T-helper 1 cell treated with Interleukin-12 subunit alpha and Interleukin-12 subunit beta and Interleukin-4 antibody, amounts not matched to agents 30 μg/mL and 1 μg/mL, for 36 hours (primary cell): ENCODE measurements at regions not wholly inside any gene's neighbourhood (a gene's known extent, or its start where the extent isn't known, plus 50 kb on each side); places are given as distances from the start of the nearest gene placed in this dataset.

ENCODE experiments used
- H3K27ac Mint-ChIP-seq: one replicate; pipeline ENCODE4 v1.8.0; 2021; ENCODE audit warnings: mild to moderate bottlenecking, mixed read lengths
- H3K27me3 Mint-ChIP-seq: one replicate; pipeline ENCODE4 v1.8.0; 2021; ENCODE audit warnings: low read depth, mixed read lengths
- H3K36me3 Mint-ChIP-seq: one replicate; pipeline ENCODE4 v1.8.0; 2021; ENCODE audit warnings: low read depth, mixed read lengths
- H3K4me1 Mint-ChIP-seq: one replicate; pipeline ENCODE4 v1.8.0; 2021; ENCODE audit warnings: low read depth, mixed read lengths
- H3K4me3 Mint-ChIP-seq: one replicate; pipeline ENCODE4 v1.8.0; 2021; ENCODE audit warnings: mild to moderate bottlenecking, moderate library complexity, mixed read lengths
- H3K9me3 Mint-ChIP-seq: one replicate; pipeline ENCODE4 v1.8.0; 2021; ENCODE audit warnings: mixed read lengths

GRCh38 chr20:1720226-1720625, 62.6 kb upstream of the SIRPG start:
- H3K27me3 Mint-ChIP-seq: peaks cover 14% of the 10 kb centered on the region
- peaks cover 14% of the 10 kb centered on the region for H3K9me3 Mint-ChIP-seq
- no peaks in the 10 kb centered on the region for H3K4me1 Mint-ChIP-seq
- H3K4me3 Mint-ChIP-seq: no peak overlapping the region
- H3K36me3 Mint-ChIP-seq: peaks cover 1% of the 10 kb centered on the region
- H3K27ac Mint-ChIP-seq: no peak overlapping the region

GRCh38 chr20:1718604-1719384, 61.2 kb upstream of the SIRPG start:
- H3K4me3 Mint-ChIP-seq: no peak overlapping the region
- no peaks in the 10 kb centered on the region for H3K36me3 Mint-ChIP-seq
- H3K27me3 Mint-ChIP-seq: peaks cover 18% of the 10 kb centered on the region
- no peak overlapping the region for H3K27ac Mint-ChIP-seq
- no peaks in the 10 kb centered on the region for H3K4me1 Mint-ChIP-seq
- H3K9me3 Mint-ChIP-seq: peaks cover 13% of the 10 kb centered on the region

GRCh38 chr20:1712634-1713624, 55.4 kb upstream of the SIRPG start:
- H3K4me3 Mint-ChIP-seq: no peak overlapping the region
- peaks cover 23% of the 10 kb centered on the region for H3K27me3 Mint-ChIP-seq
- H3K36me3 Mint-ChIP-seq: no peaks in the 10 kb centered on the region
- no peak overlapping the region for H3K27ac Mint-ChIP-seq
- peaks cover 13% of the 10 kb centered on the region for H3K9me3 Mint-ChIP-seq
- peaks cover 11% of the 10 kb centered on the region for H3K4me1 Mint-ChIP-seq

GRCh38 chr20:1711826-1712601, 54.4 kb upstream of the SIRPG start:
- peaks cover 13% of the 10 kb centered on the region for H3K9me3 Mint-ChIP-seq
- H3K27ac Mint-ChIP-seq: no peak overlapping the region
- peaks cover 18% of the 10 kb centered on the region for H3K4me1 Mint-ChIP-seq
- peaks cover 23% of the 10 kb centered on the region for H3K27me3 Mint-ChIP-seq
- no peaks in the 10 kb centered on the region for H3K36me3 Mint-ChIP-seq
- H3K4me3 Mint-ChIP-seq: no peak overlapping the region

- Mint-ChIP-seq H3K36me3 (no peaks in the 10 kb centered on the region), H3K27me3 (peaks cover 19% of the 10 kb centered on the region), H3K9me3 (peaks cover 13% of the 10 kb centered on the region), H3K4me3 (no peak overlapping the region), H3K27ac (no peak overlapping the region), H3K4me1 (peaks cover 18% of the 10 kb centered on the region)
Measured at GRCh38 chr20:1711266-1711665, 53.7 kb upstream of the SIRPG start.

GRCh38 chr20:1710484-1710883, 52.9 kb upstream of the SIRPG start:
- no peaks in the 10 kb centered on the region for H3K36me3 Mint-ChIP-seq
- H3K4me1 Mint-ChIP-seq: peaks cover 18% of the 10 kb centered on the region
- peaks cover 13% of the 10 kb centered on the region for H3K9me3 Mint-ChIP-seq
- no peak overlapping the region for H3K4me3 Mint-ChIP-seq
- no peak overlapping the region for H3K27ac Mint-ChIP-seq
- peaks cover 11% of the 10 kb centered on the region for H3K27me3 Mint-ChIP-seq

GRCh38 chr20:1707588-1708449, 50.2 kb upstream of the SIRPG start:
- Mint-ChIP-seq H3K4me3 (peak overlapping the region; percentile 3), H3K4me1 (peaks cover 18% of the 10 kb centered on the region), H3K36me3 (no peaks in the 10 kb centered on the region), H3K9me3 (peaks cover 8% of the 10 kb centered on the region), H3K27ac (peak overlapping the region; percentile 50), H3K27me3 (no peaks in the 10 kb centered on the region)
